Renal cortex interstitium (tissue), 11 donors: ENCODE measurements at regions not wholly inside any gene's neighbourhood (a gene's known extent, or its start where the extent isn't known, plus 50 kb on each side); places are given as distances from the start of the nearest gene placed in this dataset.

Experiments
- DNase-seq, 11 donors: peaks; one replicate each; pipeline ENCODE4 v3.0.0-alpha.2; 2013; ENCODE audit warnings: low read depth in 9 of 11, low spot score in 4 of 11; ENCODE audit errors: extremely low read depth in 1 of 11

DNA sequence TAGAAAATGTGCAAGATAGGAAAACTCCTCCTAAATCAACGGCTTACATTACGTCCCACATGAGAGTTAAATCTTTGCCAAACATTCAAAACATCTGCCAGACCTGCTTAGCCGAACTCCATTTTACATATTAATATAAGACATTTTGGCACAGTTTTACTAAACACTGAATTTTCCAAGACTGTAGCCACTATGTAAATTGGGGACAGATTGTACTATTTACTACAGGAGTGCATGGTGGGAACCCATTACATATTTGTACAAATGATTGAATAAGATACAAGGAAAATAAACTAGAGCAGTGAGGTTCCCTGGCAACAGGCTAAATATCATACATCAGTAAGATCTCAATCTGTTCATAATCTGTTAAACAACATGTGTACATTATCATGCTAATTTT, 1234.4 kb downstream of the KCNT2 start:
- DNase-seq: no peak

DNA sequence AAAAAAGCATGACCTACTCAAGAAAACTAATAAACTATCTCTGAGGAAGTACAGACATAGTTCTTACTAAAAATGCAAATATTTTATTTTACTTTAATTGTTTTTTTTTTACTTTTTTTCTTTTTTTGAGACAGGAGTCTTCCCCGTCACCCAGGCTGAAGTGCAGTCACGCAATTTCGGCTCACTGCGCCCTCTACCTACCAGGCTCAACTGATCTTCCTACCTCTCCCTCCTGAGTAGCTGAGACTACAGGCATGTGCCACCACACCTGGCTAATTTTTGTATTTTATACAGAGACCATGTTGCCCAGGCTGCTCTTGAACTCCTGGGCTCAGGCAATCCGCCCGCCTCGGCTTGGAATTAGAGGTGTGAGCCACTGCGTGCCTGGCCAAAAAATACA, 1263.1 kb downstream of the KCNT2 start:
- DNase-seq: no peak

DNA sequence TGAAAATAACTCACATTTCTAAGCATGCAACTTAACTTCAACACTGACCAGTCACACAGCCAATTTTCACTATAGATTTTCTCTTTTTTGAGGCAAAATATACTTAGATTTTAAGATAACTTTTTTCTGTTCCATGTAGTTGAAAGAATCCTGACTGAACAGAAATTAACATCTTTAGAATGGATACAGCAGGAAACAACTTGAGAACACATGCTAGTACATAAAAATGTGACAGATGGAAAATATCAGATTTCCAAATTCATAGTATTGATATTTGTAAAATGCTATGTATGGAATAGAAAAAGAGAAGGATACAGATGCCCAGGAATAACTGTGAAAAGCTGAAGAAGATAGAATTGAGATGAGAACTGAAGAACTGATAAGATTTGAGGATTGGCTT, 1270.6 kb downstream of the KCNT2 start:
- no peak for DNase-seq

DNA sequence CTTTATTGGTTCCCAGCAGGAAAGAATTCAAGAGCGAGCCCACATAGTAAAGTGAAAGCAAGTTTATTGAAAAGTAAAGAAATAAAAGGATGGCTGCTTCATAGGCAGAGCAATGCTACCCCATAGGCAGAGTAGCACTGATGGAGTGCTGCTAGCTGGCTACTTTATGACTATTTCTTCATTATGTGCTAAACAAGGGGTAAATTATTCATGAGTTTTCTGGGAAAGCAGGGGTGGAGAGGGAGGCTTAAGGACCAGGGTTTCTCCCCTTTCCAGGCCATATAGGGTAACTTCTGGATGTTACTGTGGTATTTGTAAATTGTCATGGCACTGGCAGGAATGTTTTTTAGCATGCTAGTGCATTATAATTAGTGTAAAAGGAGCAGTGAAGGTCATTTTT, 1271.4 kb downstream of the KCNT2 start:
- DNase-seq: no peak

DNA sequence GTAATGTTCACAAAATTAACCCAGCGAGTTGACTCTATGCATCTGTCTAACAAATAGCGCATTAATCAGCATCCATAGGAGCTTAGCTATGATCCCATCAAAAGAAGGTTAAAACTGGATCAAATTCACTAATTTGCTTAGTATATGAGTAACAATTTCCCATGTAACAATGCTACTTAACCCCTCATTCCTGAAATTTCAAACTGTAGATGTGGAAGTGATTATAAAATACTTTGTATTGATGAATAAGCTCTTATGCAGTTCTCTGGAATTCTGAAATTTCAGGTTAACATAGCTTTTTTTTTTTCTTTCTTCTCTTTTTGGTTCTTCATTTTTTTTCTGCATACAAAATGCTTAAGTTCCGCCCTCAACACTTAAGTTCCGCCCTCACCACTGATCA, 1272.7 kb downstream of the KCNT2 start:
- DNase-seq: no peak

DNA sequence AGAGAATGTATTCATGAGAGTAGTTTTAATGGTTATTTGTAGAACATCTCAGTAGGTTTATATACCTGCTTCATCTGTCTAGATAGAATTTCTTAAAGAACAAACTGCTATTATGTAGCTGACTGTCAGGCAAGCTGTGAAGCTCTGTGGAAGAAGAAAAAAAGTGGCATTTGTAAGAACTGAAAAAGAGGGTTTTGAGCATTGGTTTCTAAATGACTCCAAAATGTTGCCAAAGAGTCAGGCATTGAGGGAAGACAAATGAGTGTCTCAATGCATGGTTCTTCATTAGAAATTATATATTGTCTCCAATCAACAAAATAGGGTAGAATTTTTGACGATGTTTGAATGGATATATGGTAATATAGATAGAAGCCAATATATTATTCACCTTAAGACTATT, 1276.1 kb downstream of the KCNT2 start:
- no peak for DNase-seq

DNA sequence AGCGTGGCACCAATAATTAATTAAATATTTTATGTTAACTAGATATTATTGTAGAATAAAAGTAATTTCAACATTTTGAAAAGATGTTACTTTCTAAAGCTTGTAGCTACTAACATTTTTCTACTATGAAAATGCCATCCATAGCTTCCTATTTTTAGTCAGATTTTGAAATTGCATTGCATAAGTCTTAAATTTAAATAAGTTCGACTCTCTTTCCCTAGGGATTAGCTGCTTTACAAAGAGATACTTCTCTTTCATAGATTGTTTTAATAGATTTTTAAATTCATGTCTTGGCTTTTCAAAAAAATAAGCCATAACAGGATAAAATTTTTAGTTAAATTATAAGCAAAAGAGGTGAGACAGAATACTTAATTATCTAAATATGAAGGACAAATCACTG, 1279.6 kb downstream of the KCNT2 start:
- DNase-seq: no peak

DNA sequence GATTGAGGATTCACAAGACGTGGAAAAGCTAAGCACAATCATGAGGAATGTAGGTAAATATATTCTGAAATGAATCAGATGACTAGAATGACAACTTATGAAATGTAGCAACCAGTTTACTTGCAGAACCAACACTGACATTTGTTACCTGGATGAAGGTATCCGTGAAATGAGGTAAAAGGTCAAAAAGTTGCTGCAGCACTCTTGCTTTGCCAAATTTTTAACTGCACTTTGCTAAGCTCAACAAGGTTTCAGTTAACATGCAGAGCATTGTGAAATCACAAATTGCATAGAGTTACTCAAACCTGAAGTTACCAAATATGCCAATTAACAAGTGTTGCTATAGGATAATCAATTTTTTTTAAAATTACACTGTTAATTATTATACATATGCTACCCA, 1280.1 kb downstream of the KCNT2 start:
- no peak for DNase-seq

DNA sequence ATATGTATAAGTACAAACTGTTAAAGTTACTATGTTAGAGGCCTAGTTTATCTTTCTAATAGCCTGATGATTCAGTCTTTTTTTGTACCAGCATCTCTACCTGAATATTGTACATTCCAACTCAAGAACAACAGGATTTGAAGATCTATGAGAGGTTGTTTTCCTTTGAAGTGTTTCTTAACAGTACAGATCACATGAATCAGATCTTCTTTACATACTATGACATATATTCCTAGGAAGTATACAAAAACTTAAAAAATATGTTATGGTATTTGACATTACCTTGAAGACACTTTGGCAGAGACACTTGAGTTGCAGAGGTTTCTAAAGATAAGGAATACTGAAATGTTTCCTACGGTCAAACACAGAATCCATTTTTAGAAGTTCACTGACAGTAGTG, 1280.9 kb downstream of the KCNT2 start:
- DNase-seq: no peak

DNA sequence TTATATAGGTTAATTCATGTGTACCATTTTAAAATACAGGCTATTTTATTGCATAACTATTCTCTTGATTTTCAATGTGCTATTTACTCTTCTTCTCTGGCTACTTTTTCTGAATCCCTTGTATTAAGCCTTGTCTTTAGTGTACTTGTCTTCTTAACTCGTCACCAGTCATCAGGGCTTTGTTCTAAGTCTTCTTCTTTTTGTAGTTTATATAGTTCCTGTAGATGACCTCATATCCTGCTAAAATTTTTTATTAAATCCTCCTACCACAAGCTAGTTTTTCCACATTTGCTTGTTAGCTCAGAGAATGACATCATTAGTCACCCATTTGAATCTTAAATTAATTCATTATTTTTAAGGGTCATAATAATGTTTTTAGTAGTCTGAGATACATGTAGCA, 1281.9 kb downstream of the KCNT2 start:
- DNase-seq: no peak

DNA sequence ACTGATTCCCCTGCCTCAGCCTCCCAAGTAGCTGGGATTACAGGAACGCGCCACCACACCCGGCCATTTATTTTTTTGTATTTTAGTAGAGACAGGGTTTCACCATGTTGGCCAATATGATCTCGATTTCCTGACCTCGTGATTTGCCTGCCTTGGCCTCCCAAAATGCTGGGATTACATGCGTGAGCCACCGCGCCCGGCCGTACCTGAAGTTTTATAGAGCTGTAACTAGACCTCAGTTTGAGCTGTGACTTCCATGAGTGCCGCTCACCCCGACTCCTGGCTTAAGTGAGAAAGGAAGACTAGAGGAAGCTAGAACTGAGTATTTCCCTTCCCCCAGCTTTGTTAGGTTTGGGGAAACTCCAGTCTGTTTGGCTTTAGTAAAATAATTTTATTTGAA, 1283.1 kb downstream of the KCNT2 start:
- DNase-seq: no peak

DNA sequence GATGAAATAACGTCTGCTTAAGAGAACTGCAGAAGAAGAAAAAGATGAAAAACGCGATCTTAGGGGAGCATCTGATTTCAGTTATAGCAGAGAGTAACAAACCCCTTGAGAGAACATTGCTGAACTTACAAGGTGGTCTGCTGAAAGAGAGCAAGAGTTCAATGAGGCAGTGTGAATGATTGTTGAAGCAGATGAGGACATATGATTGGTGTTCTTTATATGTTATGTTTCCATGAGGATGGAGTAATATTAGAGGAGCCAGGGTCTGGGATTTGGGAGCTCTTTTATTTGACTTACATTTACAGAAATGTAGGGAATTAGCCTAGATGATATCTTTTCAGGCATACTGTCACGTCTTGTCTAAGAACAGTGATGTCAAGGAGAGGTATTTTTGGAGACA, 1302.0 kb downstream of the KCNT2 start:
- no peak for DNase-seq

DNA sequence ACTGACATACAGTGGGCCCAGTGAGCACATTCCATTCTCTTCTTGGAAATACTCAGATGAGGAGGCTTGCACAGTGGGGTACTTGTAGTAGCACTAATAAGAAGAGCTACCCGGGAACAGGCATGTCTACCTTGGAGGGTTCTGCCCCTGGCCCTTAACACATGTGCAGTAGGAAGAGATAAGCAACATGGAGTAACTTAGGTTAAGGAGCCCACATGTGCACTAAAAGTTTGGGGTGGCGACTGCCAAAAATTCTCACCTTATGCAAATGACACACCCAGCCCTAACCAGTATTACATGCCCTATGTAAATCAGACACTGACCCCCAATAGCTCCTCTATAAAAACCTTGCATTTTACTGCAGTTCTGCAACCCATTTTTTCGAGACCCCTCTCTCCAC, 1313.3 kb downstream of the KCNT2 start:
- no peak for DNase-seq

DNA sequence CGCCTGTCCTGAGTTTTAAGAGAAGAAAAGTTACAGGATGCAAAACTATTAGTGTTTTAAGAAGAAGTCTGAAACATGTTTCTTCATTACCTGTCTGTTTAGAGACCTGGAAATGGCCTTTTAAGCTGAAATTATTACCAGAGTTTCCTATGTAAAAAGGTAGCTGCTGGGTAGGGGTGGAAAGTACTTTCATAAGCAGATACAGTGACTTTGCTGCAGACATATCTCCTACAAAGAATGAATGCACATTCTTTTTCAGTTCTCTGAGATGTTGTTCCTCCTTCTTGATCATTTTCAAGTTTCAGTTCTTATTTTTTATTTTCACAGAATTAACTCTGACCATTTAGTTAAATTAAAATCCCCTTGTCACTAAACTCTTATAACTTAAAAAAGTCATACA, 1329.6 kb downstream of the KCNT2 start:
- no peak for DNase-seq

DNA sequence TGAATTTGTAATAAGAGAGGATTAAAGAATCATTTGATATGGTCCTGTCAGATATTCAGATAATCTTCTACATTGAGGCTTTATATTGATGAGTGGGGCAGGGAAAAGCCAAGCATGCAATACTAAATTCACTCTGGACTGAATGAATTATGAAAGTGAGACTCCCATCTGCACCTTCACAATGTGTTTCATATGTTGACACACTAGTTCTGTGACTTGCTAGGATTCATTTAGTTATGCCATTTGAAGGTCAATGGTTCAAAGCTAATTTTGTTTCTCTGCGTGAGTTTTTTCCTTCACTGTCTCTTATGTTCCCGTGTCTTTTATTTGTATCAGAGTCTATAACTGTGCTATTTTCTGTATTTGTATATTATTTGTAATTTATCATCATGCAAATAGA, 1332.5 kb downstream of the KCNT2 start:
- no peak for DNase-seq

DNA sequence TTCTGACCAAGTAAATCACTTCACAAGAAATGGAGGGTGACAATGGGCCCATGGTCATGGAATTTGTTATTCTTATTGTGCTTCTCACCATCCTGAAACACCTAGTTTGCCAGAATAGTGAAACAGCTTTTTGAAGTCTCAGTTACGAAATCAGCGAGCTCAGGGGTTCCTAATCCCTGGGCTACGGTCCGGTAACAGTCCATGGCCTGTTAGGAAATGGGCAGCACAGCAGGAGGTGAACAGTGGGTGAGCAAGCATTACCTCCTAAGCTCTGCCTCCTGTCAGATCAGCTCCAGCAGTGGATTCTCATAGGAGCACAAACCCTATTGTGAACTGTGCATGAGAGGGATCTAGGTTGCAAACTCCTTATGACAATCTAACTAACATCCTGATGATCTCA, 1356.3 kb downstream of the KCNT2 start:
- no peak for DNase-seq

DNA sequence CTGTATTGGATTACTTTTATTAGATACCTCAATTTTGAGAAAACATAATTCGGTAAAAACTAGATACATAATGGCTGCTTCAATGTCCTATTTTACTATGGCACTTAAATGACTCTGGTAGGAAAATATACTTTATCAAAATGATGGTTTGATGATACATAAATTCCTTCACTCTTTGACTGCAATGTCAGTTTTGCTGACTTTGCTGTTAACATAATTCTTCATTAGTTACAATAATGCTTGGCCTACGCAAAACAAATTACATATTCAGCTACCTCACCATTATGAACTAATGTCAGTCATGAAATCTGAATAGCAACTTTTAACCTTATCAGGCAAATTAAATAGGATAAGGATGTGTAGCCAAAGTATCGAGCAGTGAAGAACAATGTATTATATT, 1364.7 kb downstream of the KCNT2 start:
- no peak for DNase-seq

DNA sequence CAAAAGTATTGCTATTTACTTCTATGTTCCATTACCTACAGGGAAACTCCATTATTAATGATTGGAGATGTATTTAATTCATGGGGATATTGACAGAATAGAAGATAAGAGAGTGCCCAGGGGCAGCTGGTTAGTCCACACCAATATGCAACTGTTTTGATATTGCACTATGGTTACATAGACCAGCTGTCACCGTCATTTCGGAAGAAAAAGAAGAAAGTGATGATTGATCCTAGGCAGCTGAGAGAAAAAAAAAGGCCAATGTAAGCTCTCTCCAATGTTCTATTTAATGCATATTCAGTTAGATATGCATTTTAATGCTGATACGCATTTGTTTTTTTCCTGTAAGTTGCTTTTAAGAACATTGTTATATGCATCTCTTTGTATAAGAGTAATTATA, 1367.2 kb downstream of the KCNT2 start:
- DNase-seq: no peak

DNA sequence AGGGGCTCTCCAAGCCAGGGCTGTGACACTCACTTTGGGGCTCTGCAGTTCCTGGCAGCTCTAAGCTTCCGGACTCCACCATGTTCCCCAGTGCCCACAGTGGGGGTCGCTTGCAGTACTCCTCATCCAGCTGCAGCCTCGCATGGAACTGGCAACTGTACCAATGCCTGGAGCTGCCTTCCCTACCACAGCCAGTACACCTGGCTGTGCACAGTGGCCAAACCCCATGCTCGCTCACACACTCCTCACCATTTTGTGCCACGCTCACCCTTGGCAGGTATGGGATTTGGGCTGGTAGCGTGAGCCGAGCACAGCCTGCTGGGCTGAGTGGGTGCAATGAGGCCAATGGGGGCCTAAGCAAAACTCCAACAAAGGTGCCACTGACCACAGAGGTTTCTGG, 1369.9 kb downstream of the KCNT2 start:
- DNase-seq: no peak

DNA sequence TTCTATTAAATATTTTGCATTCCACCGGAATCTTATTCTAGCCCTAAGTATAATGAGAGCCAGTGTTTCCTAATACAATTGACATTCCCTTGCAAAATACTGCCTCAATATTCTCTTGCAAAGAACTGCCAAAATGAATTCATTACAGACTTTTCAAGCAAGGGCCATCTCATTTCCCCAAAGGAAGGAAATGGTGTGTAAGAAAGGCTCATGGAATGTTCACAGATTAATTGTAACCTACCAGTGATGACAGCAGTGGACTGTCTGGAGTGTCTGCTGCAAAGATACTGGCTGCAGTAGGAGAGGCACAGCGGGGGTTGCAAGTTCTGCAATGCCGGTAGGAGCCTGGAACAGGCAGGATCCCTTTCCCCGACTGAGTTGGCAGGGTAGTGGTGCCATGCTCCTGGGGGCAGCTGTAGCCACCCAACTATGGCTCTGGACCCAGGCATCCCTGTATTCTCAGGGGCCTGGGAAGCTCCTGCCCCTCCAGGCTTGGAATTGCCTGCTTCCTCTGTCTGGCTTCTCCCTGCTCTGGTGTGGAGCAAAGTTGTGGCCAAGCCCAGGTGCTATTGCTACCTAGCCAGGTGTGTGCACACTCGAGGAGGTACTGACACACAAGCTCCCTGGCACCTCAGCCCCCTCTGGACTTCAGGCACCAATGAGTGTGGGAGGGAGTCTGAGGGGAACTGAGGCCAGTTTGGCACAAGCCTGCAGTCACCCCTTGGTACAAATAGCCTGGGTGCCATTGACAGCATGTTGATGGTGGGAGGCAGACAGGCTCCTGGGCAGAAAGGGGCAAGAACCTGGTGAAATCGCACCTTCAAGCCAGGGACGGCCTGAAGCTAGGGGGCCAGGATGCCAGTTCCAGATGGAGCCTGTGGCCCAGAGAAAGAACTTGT, 1371.0 kb downstream of the KCNT2 start:
- DNase-seq: no peak

DNA sequence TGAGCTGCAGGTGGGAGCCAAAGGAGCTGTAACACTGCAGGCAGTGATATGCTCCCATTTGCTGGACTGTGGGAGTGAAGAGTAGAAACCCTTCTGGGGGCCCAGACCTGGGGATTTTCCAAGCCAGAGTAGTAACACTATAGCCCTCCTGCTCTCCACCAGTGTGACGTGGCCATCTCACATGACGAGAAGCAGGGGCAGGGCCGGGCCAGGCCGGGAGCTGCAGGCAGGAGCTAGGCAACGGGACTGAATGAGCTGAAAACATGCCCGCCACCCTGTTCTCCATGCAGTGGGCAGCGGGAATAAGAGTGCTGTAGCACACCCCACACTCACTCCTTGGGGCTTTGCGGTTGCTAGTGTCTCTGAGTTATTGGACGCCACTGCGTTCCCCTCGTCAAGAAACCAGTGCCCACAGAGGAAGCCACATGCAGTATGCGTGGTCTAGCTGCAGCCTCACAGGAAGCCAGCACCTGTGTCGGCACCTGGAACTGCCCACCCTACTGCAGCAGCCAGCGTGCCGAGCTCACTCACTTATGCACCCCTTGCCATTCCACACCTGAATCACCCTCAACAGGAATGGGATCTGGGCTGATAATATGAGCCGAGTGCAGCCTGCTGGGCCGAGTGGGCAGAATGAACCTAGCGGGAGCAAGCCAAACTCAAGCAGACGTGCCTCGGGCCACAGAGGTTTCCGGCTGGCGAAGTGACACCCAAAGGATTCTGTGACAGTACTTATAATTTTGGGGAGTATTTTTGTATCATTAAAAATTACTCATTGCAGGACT, 1389.6 kb downstream of the KCNT2 start:
- no peak for DNase-seq
